Omental fat pad (tissue), 3 donors: ENCODE measurements at regions not wholly inside any gene's neighbourhood (a gene's known extent, or its start where the extent isn't known, plus 50 kb on each side); places are given as distances from the start of the nearest gene placed in this dataset.

Source experiments
- ATAC-seq: fragments of 150-250 bp; one replicate; pipeline ENCODE4 v1.9.1; 2016; ENCODE audit warnings: mild to moderate bottlenecking, moderate library complexity; ENCODE audit not compliant: low FRiP score
- DNase-seq: peaks from one replicate; pipeline ENCODE4 v3.0.0-alpha.2; 2019; ENCODE audit warnings: low spot score
- TF ChIP-seq, protein P1 (sequence below), 3 donors: fragments of 450-650 bp; IDR thresholded peaks; one replicate each; pipeline ENCODE4 v1.5.1; 2016 to 2017; ENCODE audit warnings: antibody characterized with exemption in 3 of 3, mild to moderate bottlenecking in 3 of 3, moderate library complexity in 2 of 3

DNA sequence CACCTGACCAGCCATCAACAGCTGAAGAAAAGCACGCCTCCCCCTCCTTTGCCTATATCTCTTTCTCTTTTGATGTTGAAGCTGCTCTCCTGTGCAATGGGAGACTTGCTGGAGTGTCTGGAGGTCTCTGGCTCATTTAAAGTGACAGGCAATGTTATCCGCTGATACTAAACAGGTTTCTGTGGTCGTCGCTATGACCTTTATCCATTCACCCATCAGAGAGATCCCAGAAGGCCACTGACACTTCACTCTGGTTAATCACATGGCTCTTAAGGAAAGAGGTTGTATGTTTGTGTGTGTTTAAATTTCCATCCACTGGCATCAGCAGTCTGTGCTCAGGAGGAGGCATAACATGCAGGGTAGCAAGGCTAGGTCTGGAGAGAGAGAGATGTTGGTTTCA lies 277.3 kb downstream of the MTX2 start:
- ATAC-seq = no peak
- DNase-seq = no peak
- TF ChIP-seq, protein P1, sequence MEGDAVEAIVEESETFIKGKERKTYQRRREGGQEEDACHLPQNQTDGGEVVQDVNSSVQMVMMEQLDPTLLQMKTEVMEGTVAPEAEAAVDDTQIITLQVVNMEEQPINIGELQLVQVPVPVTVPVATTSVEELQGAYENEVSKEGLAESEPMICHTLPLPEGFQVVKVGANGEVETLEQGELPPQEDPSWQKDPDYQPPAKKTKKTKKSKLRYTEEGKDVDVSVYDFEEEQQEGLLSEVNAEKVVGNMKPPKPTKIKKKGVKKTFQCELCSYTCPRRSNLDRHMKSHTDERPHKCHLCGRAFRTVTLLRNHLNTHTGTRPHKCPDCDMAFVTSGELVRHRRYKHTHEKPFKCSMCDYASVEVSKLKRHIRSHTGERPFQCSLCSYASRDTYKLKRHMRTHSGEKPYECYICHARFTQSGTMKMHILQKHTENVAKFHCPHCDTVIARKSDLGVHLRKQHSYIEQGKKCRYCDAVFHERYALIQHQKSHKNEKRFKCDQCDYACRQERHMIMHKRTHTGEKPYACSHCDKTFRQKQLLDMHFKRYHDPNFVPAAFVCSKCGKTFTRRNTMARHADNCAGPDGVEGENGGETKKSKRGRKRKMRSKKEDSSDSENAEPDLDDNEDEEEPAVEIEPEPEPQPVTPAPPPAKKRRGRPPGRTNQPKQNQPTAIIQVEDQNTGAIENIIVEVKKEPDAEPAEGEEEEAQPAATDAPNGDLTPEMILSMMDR (IDR thresholded peaks at IDR 0.05) = no peak

DNA sequence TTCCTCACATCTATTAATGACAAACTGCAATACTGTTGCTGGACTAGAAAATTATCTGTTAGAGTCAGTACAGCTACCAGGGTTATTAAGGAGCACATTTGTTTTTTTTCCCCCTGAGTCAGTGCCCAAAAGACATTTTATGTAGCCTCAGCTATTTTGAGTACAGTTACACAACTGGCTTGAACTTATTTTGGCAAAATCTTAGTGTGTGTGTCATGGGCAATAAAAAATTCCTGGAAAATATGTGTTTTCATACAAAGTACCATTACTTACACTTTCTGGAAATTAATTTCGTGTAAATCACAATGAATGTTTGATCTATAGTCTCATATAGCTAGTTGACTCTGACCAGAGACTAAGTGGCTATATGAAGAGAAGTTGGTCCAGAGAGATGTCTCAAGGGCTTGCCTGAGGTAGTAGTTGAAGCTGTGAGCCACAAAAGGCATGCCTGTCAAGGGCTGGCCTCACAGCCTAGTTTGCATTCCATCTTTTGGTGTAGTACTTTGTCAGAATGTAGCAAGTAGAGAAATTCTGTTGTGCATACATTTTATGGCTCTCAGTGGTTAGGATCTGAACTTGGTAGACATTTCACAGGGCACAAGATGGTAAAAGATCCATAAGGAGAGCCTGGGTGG lies 283.4 kb downstream of the MTX2 start:
- ATAC-seq (peak; percentile 76), DNase-seq (no peak)
- TF ChIP-seq, protein P1 (IDR thresholded peaks at IDR 0.05) = no peak

DNA sequence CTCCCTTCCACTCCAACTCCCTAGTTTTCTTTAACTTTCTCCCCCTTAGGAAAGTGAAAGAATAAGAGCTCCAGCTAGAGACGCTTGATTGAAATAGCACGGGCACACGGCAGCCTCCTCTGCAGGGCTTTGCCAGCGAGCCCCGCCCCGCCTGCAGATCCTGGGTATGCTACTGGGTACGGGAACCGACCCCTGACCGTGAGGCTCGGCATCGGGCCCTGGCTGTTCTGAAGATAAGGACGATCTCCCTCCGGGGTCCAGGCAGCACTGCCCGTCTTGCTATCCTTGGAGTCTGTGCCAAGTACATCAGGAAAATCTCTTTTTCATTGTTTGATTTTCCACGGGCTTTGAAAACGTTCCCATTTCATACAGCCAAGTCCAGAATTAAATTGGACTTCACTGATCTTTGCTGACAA lies 284.5 kb downstream of the MTX2 start:
- TF ChIP-seq, protein P1 (IDR thresholded peaks at IDR 0.05) = no peak
- DNase-seq (no peak), ATAC-seq (peak; percentile 73)

DNA sequence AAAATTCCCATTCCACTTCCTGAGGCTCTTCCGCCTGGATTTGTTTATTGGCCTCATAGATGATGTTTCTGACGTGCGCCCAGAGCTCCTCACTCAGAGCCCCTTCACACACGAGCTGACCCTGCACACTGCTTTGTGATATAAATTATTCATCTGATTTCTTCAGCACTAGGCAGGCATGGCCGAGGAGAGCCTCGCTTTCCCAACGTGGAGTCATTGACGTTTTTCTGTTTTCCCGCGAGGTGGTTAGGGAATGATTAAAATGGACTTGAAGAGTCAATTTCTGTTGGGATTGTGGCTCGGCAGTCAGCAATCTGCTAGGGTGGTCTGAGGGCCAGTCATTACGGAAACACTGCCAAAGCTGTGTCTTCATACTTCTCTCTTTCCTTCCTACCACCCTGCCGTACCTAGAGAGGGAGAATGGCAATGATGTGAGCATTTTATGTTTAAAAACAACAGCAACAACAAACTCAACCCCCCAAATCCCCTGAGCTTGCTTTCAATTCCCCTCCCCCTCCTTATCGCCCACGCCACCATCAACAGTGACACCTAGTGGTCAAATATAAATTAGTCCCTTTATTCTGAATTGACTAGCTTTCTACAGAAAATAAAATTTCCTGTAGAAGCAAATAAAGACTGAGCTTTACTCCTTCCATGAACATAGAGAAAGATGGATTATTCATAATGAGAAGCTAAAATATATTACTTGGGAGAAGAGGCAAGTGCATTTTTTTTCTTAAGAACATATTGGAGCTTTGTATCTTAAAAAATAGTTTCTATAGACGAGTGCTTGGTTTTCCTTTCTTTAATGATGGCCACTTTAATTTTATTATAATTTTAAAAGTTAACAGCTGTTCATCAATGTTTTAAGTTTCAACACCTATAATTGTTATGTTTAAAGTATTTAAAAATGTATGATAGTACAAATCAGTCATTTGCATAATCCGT lies 285.1 kb downstream of the MTX2 start:
- peak; percentile 54 for ATAC-seq

DNA sequence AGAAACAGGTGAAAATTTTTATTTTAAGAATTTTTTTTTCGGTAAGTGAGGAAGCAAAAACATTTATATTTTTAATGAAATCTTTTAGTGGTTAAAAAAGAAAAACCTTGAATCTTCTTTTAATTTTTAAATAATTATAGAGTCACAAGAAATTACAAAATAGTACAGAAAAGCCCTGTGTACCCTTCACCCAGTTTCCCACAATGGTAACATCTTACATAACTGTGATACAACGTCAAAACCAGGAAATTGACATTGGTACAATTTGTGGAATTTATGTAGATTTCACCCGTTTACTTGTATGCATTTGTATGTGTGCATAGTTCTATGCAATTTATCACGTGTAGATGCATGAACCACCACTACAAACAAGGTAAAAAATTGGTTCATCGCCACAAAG lies 285.9 kb downstream of the MTX2 start:
- TF ChIP-seq, protein P1 (IDR thresholded peaks at IDR 0.05) = no peak
- DNase-seq = no peak
- ATAC-seq = no peak

More for the DNA sequence above, 285.1 kb downstream of the MTX2 start:
- no peak for DNase-seq
- TF ChIP-seq, protein P1 (IDR thresholded peaks at IDR 0.05) = peak in 1 of 3 donors; percentile 83

DNA sequence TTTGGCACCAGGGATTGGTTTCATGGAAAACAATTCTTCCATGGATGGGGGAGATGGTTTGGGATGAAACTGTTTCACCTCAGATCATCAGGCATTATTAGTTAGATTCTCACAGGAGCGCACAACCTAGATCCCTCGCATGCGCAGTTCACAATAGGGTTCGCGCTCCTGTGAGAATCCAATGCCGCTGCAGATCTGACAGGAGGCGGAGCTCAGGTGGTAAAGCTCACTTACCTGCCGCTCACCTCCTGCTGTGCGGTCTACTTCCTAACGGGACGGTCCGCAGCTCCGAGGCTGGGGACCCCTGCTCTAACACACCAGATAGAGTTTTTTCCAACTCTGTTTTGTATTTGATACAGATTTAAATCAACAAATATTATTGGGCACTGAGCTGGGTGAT lies 286.5 kb downstream of the MTX2 start:
- TF ChIP-seq, protein P1 (IDR thresholded peaks at IDR 0.05) = no peak
- DNase-seq = no peak
- no peak for ATAC-seq
